ENCODE measurements at regions not wholly inside any gene's neighbourhood (a gene's known extent, or its start where the extent isn't known, plus 50 kb on each side); places are given as distances from the start of the nearest gene placed in this dataset.

DNA sequence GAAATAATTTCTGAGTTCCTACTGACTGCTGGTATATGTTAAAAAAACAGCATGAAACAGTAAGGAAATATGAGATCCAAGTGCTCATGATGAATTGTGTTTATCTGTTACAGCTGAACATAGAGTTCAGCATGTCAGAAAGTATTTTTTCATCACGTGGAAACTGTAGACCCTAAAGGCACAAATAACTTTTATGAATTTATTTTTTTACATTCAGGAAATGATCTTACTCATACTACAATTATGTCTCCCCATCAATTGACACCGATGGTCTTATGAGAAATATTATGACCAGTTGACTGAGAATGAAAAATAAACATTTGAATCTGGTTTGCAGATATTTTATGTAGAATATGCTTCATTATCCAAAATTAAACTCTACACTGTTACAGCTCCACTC lies 283.1 kb upstream of the SPANXN4 start:
- TF ChIP-seq, protein P1, sequence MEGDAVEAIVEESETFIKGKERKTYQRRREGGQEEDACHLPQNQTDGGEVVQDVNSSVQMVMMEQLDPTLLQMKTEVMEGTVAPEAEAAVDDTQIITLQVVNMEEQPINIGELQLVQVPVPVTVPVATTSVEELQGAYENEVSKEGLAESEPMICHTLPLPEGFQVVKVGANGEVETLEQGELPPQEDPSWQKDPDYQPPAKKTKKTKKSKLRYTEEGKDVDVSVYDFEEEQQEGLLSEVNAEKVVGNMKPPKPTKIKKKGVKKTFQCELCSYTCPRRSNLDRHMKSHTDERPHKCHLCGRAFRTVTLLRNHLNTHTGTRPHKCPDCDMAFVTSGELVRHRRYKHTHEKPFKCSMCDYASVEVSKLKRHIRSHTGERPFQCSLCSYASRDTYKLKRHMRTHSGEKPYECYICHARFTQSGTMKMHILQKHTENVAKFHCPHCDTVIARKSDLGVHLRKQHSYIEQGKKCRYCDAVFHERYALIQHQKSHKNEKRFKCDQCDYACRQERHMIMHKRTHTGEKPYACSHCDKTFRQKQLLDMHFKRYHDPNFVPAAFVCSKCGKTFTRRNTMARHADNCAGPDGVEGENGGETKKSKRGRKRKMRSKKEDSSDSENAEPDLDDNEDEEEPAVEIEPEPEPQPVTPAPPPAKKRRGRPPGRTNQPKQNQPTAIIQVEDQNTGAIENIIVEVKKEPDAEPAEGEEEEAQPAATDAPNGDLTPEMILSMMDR (IDR thresholded peaks at IDR 0.05; ENCODE audit: insufficient read depth, low read length, poor library complexity, severe bottlenecking) = no peak
- H3K27me3 ChIP-seq (ENCODE audit: control insufficient read depth, insufficient read depth, low read length) = no peaks in the 10 kb centered on the region
- DNase-seq (ENCODE audit: low read depth) = no peak
- no peaks in the 10 kb centered on the region for H3K36me3 ChIP-seq (ENCODE audit: control insufficient read depth, insufficient read depth, low read length)
- H3K4me3 ChIP-seq (ENCODE audit: low read depth, low read length) = no peak overlapping the region

DNA sequence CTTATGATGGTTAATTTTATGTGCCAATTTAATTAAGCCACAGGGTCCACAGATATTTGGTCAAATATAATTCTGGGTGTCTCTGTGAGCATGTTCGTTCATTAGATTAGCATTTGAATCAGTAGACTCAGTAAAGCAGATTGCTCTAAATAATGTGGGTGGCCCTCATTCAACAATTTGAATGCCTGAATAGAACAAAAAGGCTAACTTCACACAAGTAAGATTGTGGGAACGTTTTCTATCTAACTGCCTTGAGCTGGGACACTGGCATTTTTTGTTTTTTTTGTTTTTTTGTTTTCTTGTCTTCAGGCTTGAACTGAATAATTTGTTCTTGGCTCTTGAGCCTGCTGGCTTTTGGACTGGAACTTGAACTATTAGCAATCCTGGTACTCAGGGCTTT lies 292.4 kb upstream of the SPANXN4 start:
- Histone ChIP-seq H3K27me3 (ENCODE audit: control insufficient read depth, insufficient read depth, low read length) (no peaks in the 10 kb centered on the region), H3K4me3 (ENCODE audit: low read depth, low read length) (no peak overlapping the region), H3K36me3 (ENCODE audit: control insufficient read depth, insufficient read depth, low read length) (no peaks in the 10 kb centered on the region)
- DNase-seq (ENCODE audit: low read depth) = no peak
- TF ChIP-seq, protein P1 (IDR thresholded peaks at IDR 0.05; ENCODE audit: insufficient read depth, low read length, poor library complexity, severe bottlenecking) = no peak

DNA sequence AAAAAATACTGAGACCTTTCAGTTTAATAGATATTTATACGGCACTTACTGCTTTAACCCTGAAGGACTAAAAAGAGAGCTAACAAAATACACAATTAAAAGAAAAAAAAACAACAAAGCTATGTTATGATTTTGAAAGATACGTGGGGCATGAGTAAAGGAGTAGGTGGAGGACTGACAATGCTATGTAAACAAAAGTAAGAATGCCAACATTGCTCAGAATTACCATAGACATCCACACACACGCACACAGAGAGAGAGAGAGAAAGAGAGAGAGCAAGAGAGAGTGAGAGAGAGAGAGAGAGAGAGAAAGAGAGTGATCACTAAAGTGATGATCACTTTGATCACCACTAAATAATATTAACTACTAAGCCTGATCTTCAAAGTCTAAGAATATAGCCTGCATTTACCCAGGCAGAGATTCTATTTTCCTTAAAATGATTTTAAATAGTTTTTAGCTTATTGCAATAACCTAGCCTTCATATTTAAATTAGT lies 313.9 kb upstream of the SPANXN4 start:
- DNase-seq (ENCODE audit: low read depth) = no peak
- no peaks in the 10 kb centered on the region for H3K27me3 ChIP-seq (ENCODE audit: control insufficient read depth, insufficient read depth, low read length)
- H3K36me3 ChIP-seq (ENCODE audit: control insufficient read depth, insufficient read depth, low read length) = no peaks in the 10 kb centered on the region
- TF ChIP-seq, protein P1 (IDR thresholded peaks at IDR 0.05; ENCODE audit: insufficient read depth, low read length, poor library complexity, severe bottlenecking) = no peak
- H3K4me3 ChIP-seq (ENCODE audit: low read depth, low read length) = no peak overlapping the region

GRCh38 chrX:142702749-142703148 lies 323.0 kb upstream of the SPANXN4 start:
- Histone ChIP-seq H3K4me3 (ENCODE audit: low read depth, low read length) (no peak overlapping the region), H3K27me3 (ENCODE audit: control insufficient read depth, insufficient read depth, low read length) (no peaks in the 10 kb centered on the region), H3K36me3 (ENCODE audit: control insufficient read depth, insufficient read depth, low read length) (no peaks in the 10 kb centered on the region)
- DNase-seq (ENCODE audit: low read depth) = no peak
- TF ChIP-seq, protein P1 (IDR thresholded peaks at IDR 0.05; ENCODE audit: insufficient read depth, low read length, poor library complexity, severe bottlenecking) = no peak

GRCh38 chrX:142688256-142688655 lies 337.5 kb upstream of the SPANXN4 start:
- DNase-seq (ENCODE audit: low read depth) = no peak
- Histone ChIP-seq H3K36me3 (ENCODE audit: control insufficient read depth, insufficient read depth, low read length) (no peaks in the 10 kb centered on the region), H3K4me3 (ENCODE audit: low read depth, low read length) (no peak overlapping the region), H3K27me3 (ENCODE audit: control insufficient read depth, insufficient read depth, low read length) (no peaks in the 10 kb centered on the region)
- TF ChIP-seq, protein P1 (IDR thresholded peaks at IDR 0.05; ENCODE audit: insufficient read depth, low read length, poor library complexity, severe bottlenecking) = no peak

DNA sequence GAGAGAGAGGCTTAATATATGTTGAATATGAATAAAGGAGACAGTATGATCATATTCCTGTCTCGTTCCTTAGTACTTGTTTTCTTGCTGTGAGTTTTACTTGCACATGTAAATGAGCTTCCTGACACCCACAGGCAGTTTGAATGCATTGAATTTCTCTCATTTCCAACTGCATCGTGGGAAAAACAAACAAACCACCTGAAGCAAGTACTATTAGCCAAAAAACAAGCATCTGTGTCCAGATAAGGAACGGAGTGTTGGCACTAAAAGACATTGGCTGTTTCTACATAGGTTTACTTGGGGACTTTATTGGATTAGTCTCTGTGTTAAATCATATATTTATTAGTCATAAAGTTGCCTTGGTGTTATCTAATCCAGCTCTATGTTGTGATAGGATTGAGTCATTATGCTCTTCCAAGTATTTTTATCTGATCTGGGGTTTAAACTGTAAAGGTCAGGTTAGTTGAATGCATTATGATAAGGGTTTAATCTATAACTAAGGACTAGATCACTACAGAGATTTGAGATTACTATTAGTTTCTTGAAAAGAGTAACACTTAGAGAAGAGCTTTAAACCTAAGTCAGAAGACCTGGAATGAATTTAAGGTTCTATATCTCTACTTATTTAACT lies 339.0 kb upstream of the SPANXN4 start:
- Histone ChIP-seq H3K36me3 (ENCODE audit: control insufficient read depth, insufficient read depth, low read length) (no peaks in the 10 kb centered on the region), H3K4me3 (ENCODE audit: low read depth, low read length) (no peak overlapping the region), H3K27me3 (ENCODE audit: control insufficient read depth, insufficient read depth, low read length) (no peaks in the 10 kb centered on the region)
- no peak for DNase-seq (ENCODE audit: low read depth)
- TF ChIP-seq, protein P1 (IDR thresholded peaks at IDR 0.05; ENCODE audit: insufficient read depth, low read length, poor library complexity, severe bottlenecking) = no peak

Data from kidney epithelial cell (primary cell).